Fibroblast of lung (primary cell): ENCODE measurements at regions not wholly inside any gene's neighbourhood (a gene's known extent, or its start where the extent isn't known, plus 50 kb on each side); places are given as distances from the start of the nearest gene placed in this dataset.

Experiments used
- EZH2 ChIP-seq: IDR thresholded peaks from 2 replicates; pipeline ENCODE4 v1.5.1; 2012; ENCODE audit warnings: low read length, control low read depth, mild to moderate bottlenecking; ENCODE audit errors: missing control alignments
- TF ChIP-seq, protein P1 (sequence below), 2 donors: IDR thresholded peaks in 1 of 2; conservative IDR thresholded peaks in 1 of 2; 1 replicate in 1 of 2; 2 replicates in 1 of 2; pipeline ENCODE4 v1.5.1; 2011 to 2012; ENCODE audit warnings: low read length in 2 of 2, control low read depth in 1 of 2, inconsistent platforms in 1 of 2, low read depth in 1 of 2, mild to moderate bottlenecking in 1 of 2

DNA sequence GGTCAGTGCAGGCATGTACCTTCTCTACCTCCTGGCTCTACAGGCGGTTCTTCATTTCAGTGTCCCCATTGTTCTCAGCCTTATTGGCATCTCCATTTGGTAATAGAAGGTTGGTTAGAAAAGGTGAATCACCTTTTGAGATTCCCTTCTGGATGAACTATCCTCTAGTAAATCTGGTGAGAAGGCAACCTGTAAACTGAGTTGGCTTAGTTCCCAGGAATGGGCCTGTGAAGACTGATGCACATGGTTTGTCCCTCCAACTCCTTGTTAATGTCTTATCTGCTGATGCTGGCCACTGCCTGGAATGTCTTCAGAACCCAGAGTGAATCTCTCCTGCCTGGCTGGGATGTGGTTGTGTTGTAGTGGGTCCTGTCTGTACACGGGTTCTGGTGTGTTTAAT, 143.4 kb upstream of the WDR1 start:
- TF ChIP-seq, protein P1, sequence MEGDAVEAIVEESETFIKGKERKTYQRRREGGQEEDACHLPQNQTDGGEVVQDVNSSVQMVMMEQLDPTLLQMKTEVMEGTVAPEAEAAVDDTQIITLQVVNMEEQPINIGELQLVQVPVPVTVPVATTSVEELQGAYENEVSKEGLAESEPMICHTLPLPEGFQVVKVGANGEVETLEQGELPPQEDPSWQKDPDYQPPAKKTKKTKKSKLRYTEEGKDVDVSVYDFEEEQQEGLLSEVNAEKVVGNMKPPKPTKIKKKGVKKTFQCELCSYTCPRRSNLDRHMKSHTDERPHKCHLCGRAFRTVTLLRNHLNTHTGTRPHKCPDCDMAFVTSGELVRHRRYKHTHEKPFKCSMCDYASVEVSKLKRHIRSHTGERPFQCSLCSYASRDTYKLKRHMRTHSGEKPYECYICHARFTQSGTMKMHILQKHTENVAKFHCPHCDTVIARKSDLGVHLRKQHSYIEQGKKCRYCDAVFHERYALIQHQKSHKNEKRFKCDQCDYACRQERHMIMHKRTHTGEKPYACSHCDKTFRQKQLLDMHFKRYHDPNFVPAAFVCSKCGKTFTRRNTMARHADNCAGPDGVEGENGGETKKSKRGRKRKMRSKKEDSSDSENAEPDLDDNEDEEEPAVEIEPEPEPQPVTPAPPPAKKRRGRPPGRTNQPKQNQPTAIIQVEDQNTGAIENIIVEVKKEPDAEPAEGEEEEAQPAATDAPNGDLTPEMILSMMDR (conservative IDR thresholded peaks at IDR 0.05 in 1 of 2, IDR thresholded peaks at IDR 0.05 in 1 of 2; ENCODE audit: low read depth in 1 of 2, low read length in 2 of 2), result no peak
- no peak for TF ChIP-seq EZH2
